NK-92 (cell line): ENCODE measurements at regions not wholly inside any gene's neighbourhood (a gene's known extent, or its start where the extent isn't known, plus 50 kb on each side); places are given as distances from the start of the nearest gene placed in this dataset.

Experiments used
- DNase-seq: peaks from one replicate; lab custom pipeline; 2025; ENCODE audit not compliant: unreplicated experiment; lab: John Stamatoyannopoulos, UW

DNA sequence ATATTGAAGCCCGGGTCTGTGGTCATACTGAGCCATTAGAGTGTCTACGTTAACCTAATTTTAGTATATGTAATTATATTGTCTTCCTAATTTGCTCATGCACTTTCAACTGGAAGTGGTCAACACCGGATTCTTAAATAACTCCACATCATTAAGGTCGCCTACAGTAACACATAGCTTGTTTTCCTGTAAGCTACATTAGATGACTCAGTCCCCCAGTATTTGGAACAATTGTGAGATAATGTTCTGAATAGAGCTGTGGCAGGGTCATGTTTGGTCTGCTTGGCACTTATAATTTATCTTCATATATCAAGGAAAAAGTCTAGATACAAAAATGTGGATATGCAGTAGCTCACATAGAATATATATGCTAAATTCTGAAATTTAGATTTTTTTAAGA is 486.2 kb downstream of the IGSF11 start:
- DNase-seq, result no peak

DNA sequence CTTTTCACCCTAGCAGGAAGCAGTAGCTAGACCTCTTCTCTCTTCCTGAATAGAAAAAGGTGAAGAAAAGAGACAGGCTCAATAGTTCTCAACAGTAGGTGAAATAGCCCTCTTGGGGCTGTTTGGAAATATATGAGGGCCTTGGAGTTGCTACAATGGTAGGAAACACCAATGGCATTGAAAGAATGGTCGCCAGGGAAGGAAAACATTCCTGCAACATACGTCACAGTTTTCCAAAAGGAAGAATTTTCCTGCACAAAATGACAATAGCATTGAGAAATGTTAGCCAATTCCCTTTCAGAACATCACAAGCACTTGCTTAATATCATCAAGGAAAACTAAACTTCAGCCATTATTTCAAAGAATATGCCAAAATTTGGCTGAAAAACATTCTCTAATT is 484.5 kb downstream of the IGSF11 start:
- no peak for DNase-seq

DNA sequence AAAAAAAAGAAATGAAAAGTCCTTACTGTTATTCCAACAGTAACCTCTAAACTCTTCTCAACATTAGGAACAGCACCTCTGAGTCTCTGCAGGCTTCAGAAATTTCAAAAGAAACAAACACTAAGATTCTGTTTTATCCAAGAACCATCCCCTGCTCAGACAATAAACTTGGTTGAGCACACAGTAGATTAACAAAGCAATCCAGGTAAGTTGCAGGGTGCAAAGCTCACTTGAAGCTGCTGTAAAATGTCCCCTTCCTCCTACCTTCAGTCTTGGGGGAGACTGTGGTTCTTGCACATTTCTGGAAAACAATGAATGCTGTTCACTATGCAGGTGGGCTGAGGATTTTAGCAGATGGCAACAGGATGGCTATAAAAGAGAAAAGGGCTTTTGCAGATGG is 484.1 kb downstream of the IGSF11 start:
- no peak for DNase-seq

- DNase-seq, result no peak
These were observed 480.4 kb downstream of the IGSF11 start for GRCh38 chr3:118554148-118554838.

GRCh38 chr3:118556983-118557382 is 477.7 kb downstream of the IGSF11 start:
- no peak for DNase-seq

GRCh38 chr3:118557513-118557912 is 477.1 kb downstream of the IGSF11 start:
- DNase-seq, result no peak

DNA sequence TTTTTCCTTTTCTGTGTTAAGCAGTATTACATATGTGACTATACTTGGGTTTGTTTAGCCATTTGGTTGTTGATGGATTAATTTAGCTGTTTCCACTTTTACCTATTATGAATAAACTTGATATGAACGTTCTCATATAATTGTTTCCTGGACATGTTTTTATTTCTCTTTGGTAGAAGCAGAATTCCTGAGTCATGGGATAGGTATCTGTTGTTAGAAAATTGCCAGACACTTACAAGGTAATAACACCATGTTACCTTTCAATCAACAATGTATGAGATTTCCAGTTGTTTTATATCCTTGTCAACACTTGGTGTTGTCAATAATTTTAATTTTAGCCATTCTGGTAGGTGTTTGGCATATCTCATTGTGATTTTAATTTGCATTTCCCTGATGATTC is 475.4 kb downstream of the IGSF11 start:
- no peak for DNase-seq

- DNase-seq, result no peak
These were observed 469.8 kb downstream of the IGSF11 start for GRCh38 chr3:118564800-118565199.

DNA sequence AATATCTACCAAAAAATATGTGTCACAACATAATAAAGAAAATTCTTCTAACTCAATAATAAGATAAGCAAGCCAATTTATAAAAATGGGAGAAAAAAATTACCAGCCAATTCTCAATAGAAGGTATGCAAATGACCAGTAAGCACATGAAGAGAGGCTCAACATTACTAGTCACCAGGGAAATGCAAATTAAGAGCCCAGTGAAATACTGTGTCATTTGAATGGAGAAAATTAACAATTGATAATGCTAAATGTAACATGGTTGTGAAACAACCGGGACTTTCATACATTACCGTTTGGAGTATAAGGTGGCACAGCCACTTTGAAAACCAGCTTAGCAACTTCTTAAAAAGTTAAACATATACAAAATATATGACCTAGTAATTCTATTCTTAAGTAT is 460.7 kb downstream of the IGSF11 start:
- no peak for DNase-seq

DNA sequence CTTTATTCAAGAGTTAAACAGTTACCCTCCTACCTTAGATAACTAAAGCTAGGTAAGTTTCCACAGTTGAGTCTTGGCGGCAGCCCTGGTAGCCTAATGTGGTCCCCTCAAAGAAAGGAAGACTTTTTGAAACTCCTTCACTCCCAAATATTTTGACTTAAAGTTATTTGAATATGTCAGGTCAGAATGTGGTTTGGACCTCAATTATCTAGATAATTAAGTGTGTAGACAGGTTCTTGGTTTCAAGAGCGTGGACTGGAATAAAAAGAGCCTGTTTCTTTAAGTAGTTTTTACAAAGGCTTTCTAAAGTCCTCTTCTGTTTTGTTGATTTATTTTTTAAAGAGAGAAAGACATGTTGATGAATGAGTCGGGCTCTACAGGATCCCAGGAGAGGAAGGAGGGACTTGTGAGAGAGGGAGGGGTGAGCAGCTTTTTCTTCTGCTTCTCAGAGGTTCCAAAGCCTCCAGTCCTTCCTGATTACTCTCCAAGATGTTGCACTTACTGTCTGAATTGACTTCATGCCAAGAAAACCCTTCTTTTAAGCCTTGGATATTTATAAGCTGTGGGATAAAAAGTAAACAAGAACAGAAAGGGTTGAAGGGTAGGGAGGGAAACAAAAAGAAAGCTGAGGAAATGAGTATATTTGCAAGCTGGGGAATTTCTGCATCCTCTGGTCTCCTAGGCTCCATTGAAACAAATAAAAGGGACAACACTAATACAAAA is 457.4 kb downstream of the IGSF11 start:
- no peak for DNase-seq

GRCh38 chr3:118578559-118578958 is 456.1 kb downstream of the IGSF11 start:
- DNase-seq, result no peak

GRCh38 chr3:118587037-118587741 is 447.5 kb downstream of the IGSF11 start:
- DNase-seq, result no peak

GRCh38 chr3:118587847-118588246 is 446.8 kb downstream of the IGSF11 start:
- DNase-seq, result no peak

DNA sequence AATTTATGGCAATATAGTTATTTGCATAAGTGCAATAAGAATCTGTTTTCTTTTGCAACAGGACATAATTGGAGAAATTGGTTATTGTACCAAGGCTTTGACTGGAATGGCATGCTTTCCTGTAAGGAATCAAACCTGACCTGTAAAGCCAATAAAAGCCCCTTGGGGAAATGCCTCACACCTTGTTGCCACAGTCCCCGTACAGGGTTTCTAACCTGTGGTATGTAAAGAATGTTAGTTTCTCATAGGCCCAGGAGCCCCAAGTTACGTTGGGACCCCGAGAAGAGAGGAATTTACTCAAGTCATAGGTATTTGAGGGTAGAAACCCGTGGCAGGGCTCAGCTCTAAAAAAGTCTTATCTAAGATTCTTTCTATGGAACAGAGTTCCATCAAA is 441.4 kb downstream of the IGSF11 start:
- no peak for DNase-seq

DNA sequence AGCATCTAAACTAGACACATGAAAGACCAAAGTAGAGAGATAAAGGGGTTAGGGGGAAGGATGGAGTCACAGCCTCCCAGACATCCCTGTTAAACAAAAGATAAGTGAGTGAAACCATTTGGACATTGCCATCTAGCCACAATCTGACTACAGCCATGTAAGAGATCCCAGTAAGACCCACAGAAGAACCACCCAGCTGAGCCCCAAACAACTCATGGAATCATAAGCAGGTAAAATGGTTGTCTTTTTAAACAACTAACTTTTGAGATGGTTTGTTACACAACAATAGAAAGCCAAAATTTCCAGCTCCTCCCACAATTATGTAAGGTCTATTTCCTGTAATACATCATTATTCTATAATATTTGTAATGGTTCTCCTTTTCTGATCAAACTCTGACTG is 437.5 kb downstream of the IGSF11 start:
- no peak for DNase-seq

GRCh38 chr3:118607915-118608820 is 426.5 kb downstream of the IGSF11 start:
- no peak for DNase-seq

DNA sequence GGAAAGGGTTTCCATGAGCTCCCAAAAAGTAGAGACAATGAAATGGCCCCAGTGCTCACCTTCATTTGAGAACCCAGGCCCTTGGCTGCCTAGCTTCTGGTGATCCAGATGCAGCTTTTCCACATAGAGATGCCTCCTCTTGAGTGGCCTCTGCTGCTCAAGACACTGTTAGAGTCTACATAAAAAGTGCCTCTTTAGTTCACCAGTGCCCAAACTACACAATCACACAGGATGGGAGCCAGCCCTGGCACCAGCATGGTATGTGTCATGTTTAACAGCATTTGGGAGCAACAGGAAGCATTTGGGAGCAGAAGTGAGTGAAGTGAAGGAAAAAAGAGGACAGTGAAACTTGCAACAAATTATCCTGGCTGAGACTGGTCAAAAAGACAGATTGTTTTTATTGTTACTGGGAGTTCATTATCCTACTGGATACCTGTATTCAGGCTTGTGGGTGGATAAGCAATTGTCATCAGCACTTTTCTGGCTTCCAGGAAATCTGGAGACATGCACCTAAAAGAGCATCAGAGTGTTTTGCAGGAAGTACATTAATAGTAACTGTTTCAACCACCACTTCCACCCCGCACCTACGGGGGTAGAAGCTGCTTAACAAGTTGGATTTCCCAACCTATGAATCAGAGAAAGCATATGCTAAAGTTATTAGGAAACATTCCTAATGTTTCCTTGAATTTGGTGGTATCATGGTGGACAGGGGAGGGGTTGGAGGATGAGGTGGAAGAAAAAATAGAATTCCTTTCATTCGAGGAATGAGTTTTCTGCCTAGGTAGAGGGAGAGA is 416.2 kb downstream of the IGSF11 start:
- DNase-seq, result no peak

DNA sequence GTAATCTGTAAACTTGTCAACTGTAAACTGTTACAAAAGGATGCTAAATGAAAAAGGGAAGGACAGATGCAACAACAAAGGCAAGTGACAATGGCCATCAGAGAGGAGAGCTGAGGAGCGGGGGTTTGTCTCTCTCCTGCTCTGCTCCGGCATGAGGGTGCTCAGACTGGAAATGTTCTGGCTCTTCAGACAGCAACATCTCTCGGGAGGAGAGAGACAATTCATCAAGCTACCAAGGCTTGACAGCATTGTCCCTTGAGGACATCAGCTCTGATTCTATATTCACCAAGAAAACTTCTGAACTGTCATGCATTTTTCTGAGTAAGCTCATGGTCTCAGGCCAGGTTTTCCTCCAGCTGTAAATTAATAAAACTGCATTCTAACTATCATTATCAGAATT is 408.2 kb downstream of the IGSF11 start:
- DNase-seq, result no peak

GRCh38 chr3:118628704-118629341 is 405.8 kb downstream of the IGSF11 start:
- DNase-seq, result no peak

DNA sequence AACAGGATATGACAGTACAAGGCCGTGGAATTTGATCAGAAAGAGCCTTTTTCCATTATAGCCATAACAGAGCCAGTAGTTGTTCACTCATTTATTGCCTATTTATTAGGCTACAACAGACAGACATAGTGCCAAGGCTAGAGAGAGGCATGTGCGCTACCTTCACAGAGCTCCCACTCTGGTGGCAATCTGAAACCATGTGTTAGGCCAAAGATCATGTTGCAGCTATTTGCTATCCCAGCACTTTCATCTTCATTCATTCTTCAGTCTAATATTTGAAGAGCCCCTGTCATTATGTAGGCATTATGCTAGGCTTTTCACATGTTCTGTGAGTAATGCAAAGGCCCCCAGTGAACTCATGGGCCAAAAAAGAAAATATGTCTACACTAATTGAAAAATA is 404.8 kb downstream of the IGSF11 start:
- no peak for DNase-seq
